Hepatocyte (in vitro differentiated cells): ENCODE measurements at regions not wholly inside any gene's neighbourhood (a gene's known extent, or its start where the extent isn't known, plus 50 kb on each side); places are given as distances from the start of the nearest gene placed in this dataset.

ENCODE experiments used
- DNase-seq: peaks from one replicate; pipeline ENCODE4 v3.0.0-alpha.2; 2016; ENCODE audit warnings: low spot score
- H2AFZ ChIP-seq: fragments of 200-600 bp; sonication (generic); 2 replicates; pipeline ENCODE4 v1.6.0; 2016; ENCODE audit warnings: antibody characterized with exemption, mild to moderate bottlenecking
- H3K27ac ChIP-seq: fragments of 200-600 bp; sonication (generic); 2 replicates; pipeline ENCODE4 v1.5.1; 2016; ENCODE audit warnings: mild to moderate bottlenecking
- H3K27me3 ChIP-seq: fragments of 200-600 bp; sonication (generic); 2 replicates; pipeline ENCODE4 v1.6.1; 2016
- H3K36me3 ChIP-seq: fragments of 200-600 bp; sonication (generic); replicated peaks from 2 replicates; pipeline ENCODE4 v1.5.1; 2016; ENCODE audit warnings: low read depth; ENCODE audit not compliant: insufficient read depth
- H3K4me1 ChIP-seq: fragments of 200-600 bp; sonication (generic); 2 replicates; pipeline ENCODE4 v1.5.1; 2016; ENCODE audit warnings: mild to moderate bottlenecking, moderate library complexity; ENCODE audit not compliant: insufficient read depth
- H3K4me2 ChIP-seq: fragments of 200-600 bp; sonication (generic); 2 replicates; pipeline ENCODE4 v1.6.0; 2016
- H3K4me3 ChIP-seq: fragments of 200-600 bp; sonication (generic); 2 replicates; pipeline ENCODE4 v1.5.1; 2016; ENCODE audit warnings: mild to moderate bottlenecking
- H3K79me2 ChIP-seq: fragments of 200-600 bp; sonication (generic); 2 replicates; pipeline ENCODE4 v1.6.0; 2017; ENCODE audit warnings: mild to moderate bottlenecking
- H3K9me2 ChIP-seq: fragments of 200-600 bp; sonication (generic); replicated peaks from 2 replicates; pipeline ENCODE4 v1.6.0; 2017; ENCODE audit warnings: mild to moderate bottlenecking; ENCODE audit not compliant: insufficient read depth
- H3K9me3 ChIP-seq: fragments of 200-600 bp; sonication (generic); 2 replicates; pipeline ENCODE4 v1.5.1; 2016; ENCODE audit warnings: low read depth, mild to moderate bottlenecking
- H4K20me1 ChIP-seq: fragments of 200-600 bp; sonication (generic); 2 replicates; pipeline ENCODE4 v1.6.0; 2016; ENCODE audit warnings: mild to moderate bottlenecking; ENCODE audit not compliant: insufficient read depth, poor library complexity, severe bottlenecking
- CTCF ChIP-seq: fragments of 200-600 bp; sonication (generic); IDR thresholded peaks from 2 replicates; pipeline ENCODE4 v1.5.1; 2016; ENCODE audit warnings: antibody characterized with exemption, mild to moderate bottlenecking; ENCODE audit not compliant: poor library complexity
- EZH2 ChIP-seq: fragments of 200-600 bp; sonication (generic); IDR thresholded peaks from 2 replicates; pipeline ENCODE4 v1.6.1; 2016; ENCODE audit warnings: antibody characterized with exemption, mild to moderate bottlenecking, borderline replicate concordance
- EZH2phosphoT487 ChIP-seq: fragments of 200-600 bp; sonication (generic); IDR thresholded peaks from one replicate; pipeline ENCODE4 v1.6.1; 2018; ENCODE audit warnings: antibody characterized with exemption, mild to moderate bottlenecking, low read depth, moderate library complexity; ENCODE audit not compliant: unreplicated experiment, severe bottlenecking
- WGBS: methylation state at CpG from one replicate; pipeline ENCODE4 v1.1.6; 2016; ENCODE audit warnings: low lambda C conversion rate; ENCODE audit errors: missing lambda C conversion rate; 5-methylcytosine and 5-hydroxymethylcytosine counted together

DNA sequence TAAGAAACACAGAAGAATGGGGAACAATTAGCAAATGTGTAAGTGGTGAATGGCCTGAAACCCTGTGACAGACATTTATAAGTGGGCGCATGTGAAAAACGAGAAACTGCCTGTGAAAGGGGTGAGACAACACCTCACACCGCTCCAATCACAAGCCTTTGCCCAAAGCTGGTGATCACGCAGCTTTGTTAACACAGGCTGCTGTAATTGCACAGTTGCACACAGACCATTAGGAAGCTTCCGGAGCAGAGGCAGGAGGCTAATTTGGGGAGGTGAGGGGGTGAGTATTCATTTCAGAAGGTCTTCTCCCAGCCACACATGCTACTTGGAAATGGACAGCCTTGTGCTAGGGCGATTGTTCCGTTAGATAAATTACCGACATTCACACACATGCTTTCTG is 294.0 kb downstream of the MED10 start:
- H2AFZ ChIP-seq: no peak overlapping the region

DNA sequence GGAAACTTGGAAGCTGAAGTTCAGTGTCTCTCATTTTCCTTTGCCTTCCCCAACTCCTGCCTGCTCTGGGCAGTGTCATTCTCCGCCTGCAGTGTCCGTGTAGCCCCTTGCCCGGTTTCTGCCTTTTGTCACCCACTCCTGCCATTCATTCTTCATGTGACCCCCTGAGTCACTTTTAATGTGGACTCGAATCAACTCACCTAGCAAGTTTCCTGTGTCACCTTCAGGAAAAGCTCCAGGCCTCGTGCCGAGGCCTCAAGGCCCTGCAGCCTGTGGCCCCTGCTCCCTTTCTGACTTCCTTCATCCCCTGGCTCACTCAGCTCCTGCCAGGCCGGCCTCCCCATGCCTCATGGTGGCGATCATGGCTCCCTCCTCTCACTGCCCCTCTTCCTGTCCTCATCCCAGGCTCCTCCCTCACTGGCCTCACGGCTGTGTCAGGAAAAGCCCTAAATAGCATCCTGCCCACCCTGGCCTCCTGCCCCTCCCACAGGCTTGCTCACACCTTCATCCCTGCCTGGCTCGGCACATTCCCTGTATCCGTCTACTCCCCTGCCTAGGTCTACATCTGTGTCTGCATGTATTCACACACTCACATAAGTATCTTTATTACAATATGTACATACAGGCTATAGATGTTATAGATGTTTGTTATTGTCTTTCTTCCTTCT is 294.9 kb downstream of the MED10 start:
- H3K4me2 ChIP-seq: no peak overlapping the region
- no peaks in the 10 kb centered on the region for H3K9me2 ChIP-seq
- H3K9me3 ChIP-seq: no peaks in the 10 kb centered on the region
- TF ChIP-seq EZH2: no peak
- no peak for TF ChIP-seq CTCF
- no peak for TF ChIP-seq EZH2phosphoT487
- H4K20me1 ChIP-seq: no peaks in the 10 kb centered on the region
- no peaks in the 10 kb centered on the region for H3K79me2 ChIP-seq
- no peaks in the 10 kb centered on the region for H3K36me3 ChIP-seq
- no peak overlapping the region for H2AFZ ChIP-seq
- no peaks in the 10 kb centered on the region for H3K27me3 ChIP-seq
- DNase-seq: no peak
- H3K4me3 ChIP-seq: no peak overlapping the region
- no peaks in the 10 kb centered on the region for H3K4me1 ChIP-seq
- WGBS: 73% methylated on average over 11 of the region's 11 CpGs
- H3K27ac ChIP-seq: no peak overlapping the region

More for the DNA sequence above, 294.0 kb downstream of the MED10 start:
- Histone ChIP-seq H3K9me2 (no peaks in the 10 kb centered on the region), H3K4me2 (no peak overlapping the region), H3K4me3 (no peak overlapping the region), H3K27me3 (no peaks in the 10 kb centered on the region), H3K27ac (no peak overlapping the region), H4K20me1 (no peaks in the 10 kb centered on the region), H3K36me3 (no peaks in the 10 kb centered on the region), H3K79me2 (no peaks in the 10 kb centered on the region), H3K4me1 (no peaks in the 10 kb centered on the region), H3K9me3 (no peaks in the 10 kb centered on the region)
- no peak for TF ChIP-seq EZH2phosphoT487
- no peak for TF ChIP-seq EZH2
- no peak for TF ChIP-seq CTCF
- WGBS: 77% methylated on average over 8 of the region's 8 CpGs
- no peak for DNase-seq

DNA sequence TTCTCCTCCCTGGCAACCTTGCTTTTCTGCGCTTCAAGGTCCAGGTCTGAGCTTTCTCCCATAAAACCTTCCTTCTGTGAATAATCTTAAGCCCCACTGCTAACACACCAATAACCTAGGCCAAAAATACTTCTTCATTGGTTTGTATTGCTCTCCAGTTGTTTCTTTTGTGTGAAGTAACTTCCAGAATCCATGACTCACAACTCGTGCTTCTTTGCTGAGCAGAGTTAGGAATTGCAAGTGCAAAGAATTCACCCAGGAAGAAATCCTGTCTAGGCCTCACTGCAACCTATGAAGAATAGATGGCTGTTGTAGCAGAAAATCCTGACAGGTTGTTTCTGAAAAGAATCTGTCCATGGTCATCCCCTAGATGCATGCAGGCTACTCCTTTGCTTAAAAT is 295.7 kb downstream of the MED10 start:
- no peaks in the 10 kb centered on the region for H4K20me1 ChIP-seq
- DNase-seq: no peak
- no peak overlapping the region for H2AFZ ChIP-seq
- no peak overlapping the region for H3K4me3 ChIP-seq
- no peaks in the 10 kb centered on the region for H3K4me1 ChIP-seq
- WGBS: 81% methylated on average over 2 of the region's 2 CpGs
- no peaks in the 10 kb centered on the region for H3K27me3 ChIP-seq
- no peaks in the 10 kb centered on the region for H3K9me2 ChIP-seq
- no peak overlapping the region for H3K4me2 ChIP-seq
- H3K27ac ChIP-seq: no peak overlapping the region
- no peaks in the 10 kb centered on the region for H3K9me3 ChIP-seq
- H3K36me3 ChIP-seq: no peaks in the 10 kb centered on the region
- no peak for TF ChIP-seq EZH2phosphoT487
- TF ChIP-seq EZH2: no peak
- TF ChIP-seq CTCF: no peak
- H3K79me2 ChIP-seq: no peaks in the 10 kb centered on the region
